Pancreas (tissue), 10 donors: ENCODE measurements at regions not wholly inside any gene's neighbourhood (a gene's known extent, or its start where the extent isn't known, plus 50 kb on each side); places are given as distances from the start of the nearest gene placed in this dataset.

ENCODE experiments used
- ATAC-seq, 4 donors: fragments of 200-7000 bp; cut with Tn5 transposase; one replicate each; pipeline versions ENCODE4 v1.8.0 to v1.9.1; 2020; ENCODE audit warnings: mild to moderate bottlenecking in 4 of 4, moderate library complexity in 4 of 4
- DNase-seq, 6 donors: peaks; one replicate each; pipeline ENCODE4 v3.0.0-alpha.2; 2020
- FAIRE-seq: peaks from 2 replicates; lab custom pipeline; 2012; peaks lifted over from hg19 to GRCh38; lab: Jason Lieb, UNC
- H3K27ac ChIP-seq, 4 donors: fragments of 200-600 bp; sonication (generic); 1 replicate in 3 of 4; 2 replicates in 1 of 4; pipeline versions ENCODE4 v1.5.0 to v1.8.0; 2020
- H3K27me3 ChIP-seq, 4 donors: fragments of 200-600 bp; one replicate each; pipeline ENCODE4 v1.8.0; 2021
- H3K36me3 ChIP-seq, 3 donors: fragments of 200-600 bp; sonication (generic) in 1 of 3; one replicate each; pipeline versions ENCODE4 v1.5.0 to v1.8.0; 2020 to 2021
- H3K4me1 ChIP-seq, 3 donors: fragments of 200-600 bp; one replicate each; pipeline ENCODE4 v1.8.0; 2021
- H3K4me3 ChIP-seq, 4 donors: fragments of 200-600 bp; sonication (generic) in 2 of 4; one replicate each; pipeline versions ENCODE4 v1.5.0 to v1.8.0; 2020 to 2021
- H3K9me3 ChIP-seq, 4 donors: fragments of 200-600 bp; one replicate each; pipeline ENCODE4 v1.8.0; 2021
- CTCF ChIP-seq, 4 donors: fragments of 200-600 bp; sonication (generic) in 3 of 4; IDR thresholded peaks; one replicate each; pipeline versions ENCODE4 v1.5.0 to v1.8.0; 2021; ENCODE audit warnings: antibody characterized with exemption in 4 of 4
- WGBS, 2 donors: extraction: QIAGEN DNeasy Blood & Tissue Kit; methylation state at CpG; one replicate each; pipeline ENCODE4 v1.1.7; 2013; 5-methylcytosine and 5-hydroxymethylcytosine counted together
- intact Hi-C, 3 donors: fragments of 100-400 bp; cut with DNase I; formaldehyde crosslinking; loops; one replicate each; pipeline versions ENCODE4 v1.11.1 to v1.14.2; 2022
- donor health status: healthy with polysubstance abuse.
- donor health status: DM: no; HTN: no; CAD: no; lungs with moderate emphysema.
- donor health status: DM: no; HTN: no; CAD: no.
- donor health status: control.
- donor health status: control.
- donor health status: Bipolar disorder and iron deficiency.
- donor health status: DM: yes; HTN: yes; CAD: no.
- donor health status: DM: no; HTN: no; CAD: no.
- donor health status: DM: no; HTN: no; CAD: no.
- donor health status: DM: yes; HTN: yes; CAD: no.

- ATAC-seq (no peak), FAIRE-seq (no peak), DNase-seq (no peak)
- Histone ChIP-seq H3K4me3 (no peak overlapping the region), H3K27ac (no peak overlapping the region), H3K9me3 (no peaks in the 10 kb centered on the region), H3K27me3 (no peaks in the 10 kb centered on the region), H3K4me1 (no peaks in the 10 kb centered on the region), H3K36me3 (no peaks in the 10 kb centered on the region)
- WGBS, 2 donors, result 65 to 74% methylated on average over 5 of the region's 5 CpGs
- TF ChIP-seq CTCF (IDR thresholded peaks at IDR 0.05), result no peak
- intact Hi-C loops, result no loop called here
Measured at GRCh38 chr4:169915545-169915944, 110.7 kb downstream of the MFAP3L start.

GRCh38 chr4:169914866-169915265 lies 111.3 kb downstream of the MFAP3L start:
- ATAC-seq (no peak), FAIRE-seq (no peak), DNase-seq (no peak)
- intact Hi-C loops, result no loop called here
- Histone ChIP-seq H3K4me1 (no peaks in the 10 kb centered on the region), H3K4me3 (no peak overlapping the region), H3K27me3 (no peaks in the 10 kb centered on the region), H3K27ac (no peak overlapping the region), H3K9me3 (no peaks in the 10 kb centered on the region), H3K36me3 (no peaks in the 10 kb centered on the region)
- WGBS, 2 donors, result 74 to 85% methylated on average over 3 of the region's 3 CpGs
- TF ChIP-seq CTCF (IDR thresholded peaks at IDR 0.05), result no peak

- no peak for DNase-seq
- no peaks in the 10 kb centered on the region for H3K9me3 ChIP-seq
- 77 to 78% methylated on average over 3 of the region's 3 CpGs for WGBS, 2 donors
- no peak for TF ChIP-seq CTCF (IDR thresholded peaks at IDR 0.05)
- H3K27ac ChIP-seq, result no peak overlapping the region
- H3K4me3 ChIP-seq, result no peak overlapping the region
- no peak for FAIRE-seq
- no peaks in the 10 kb centered on the region for H3K4me1 ChIP-seq
- ATAC-seq, result no peak
- H3K27me3 ChIP-seq, result no peaks in the 10 kb centered on the region
- H3K36me3 ChIP-seq, result no peaks in the 10 kb centered on the region
- intact Hi-C loops, result no loop called here
Measured at GRCh38 chr4:169912996-169913395, 113.2 kb downstream of the MFAP3L start.

- no peak for TF ChIP-seq CTCF (IDR thresholded peaks at IDR 0.05)
- no peak for DNase-seq
- no peak for ATAC-seq
- WGBS, 2 donors, result 40 to 42% methylated on average over 2 of the region's 2 CpGs
- intact Hi-C loops, result no loop called here
- no peaks in the 10 kb centered on the region for H3K27me3 ChIP-seq
- H3K36me3 ChIP-seq, result no peaks in the 10 kb centered on the region
- H3K9me3 ChIP-seq, result no peaks in the 10 kb centered on the region
- H3K27ac ChIP-seq, result no peak overlapping the region
- no peaks in the 10 kb centered on the region for H3K4me1 ChIP-seq
- H3K4me3 ChIP-seq, result no peak overlapping the region
- no peak for FAIRE-seq
Measured at GRCh38 chr4:169909897-169910296, 116.3 kb downstream of the MFAP3L start.

GRCh38 chr4:169909479-169909878 lies 116.7 kb downstream of the MFAP3L start:
- Histone ChIP-seq H3K4me1 (no peaks in the 10 kb centered on the region), H3K4me3 (no peak overlapping the region), H3K9me3 (no peaks in the 10 kb centered on the region), H3K27ac (no peak overlapping the region), H3K27me3 (no peaks in the 10 kb centered on the region), H3K36me3 (no peaks in the 10 kb centered on the region)
- intact Hi-C loops, result no loop called here
- no peak for DNase-seq
- WGBS, 2 donors, result 51 to 57% methylated on average over 9 of the region's 9 CpGs
- no peak for ATAC-seq
- no peak for FAIRE-seq
- no peak for TF ChIP-seq CTCF (IDR thresholded peaks at IDR 0.05)
